ENCODE measurements at regions not wholly inside any gene's neighbourhood (a gene's known extent, or its start where the extent isn't known, plus 50 kb on each side); places are given as distances from the start of the nearest gene placed in this dataset.

GRCh38 chr15:50821476-50821875 lies 56.0 kb upstream of the SPPL2A start:
- in situ Hi-C loops (cut with HindIII; ENCODE audit: low pct_unique_long_range_greater_than_20kb, low sequenced_read_pairs): no loop called here
- DNase-seq (ENCODE audit: low read depth in 1 of 2, low spot score in 1 of 2): no peak
- TF ChIP-seq JUND (IDR thresholded peaks at IDR 0.05; ENCODE audit: low read depth): no peak

DNA sequence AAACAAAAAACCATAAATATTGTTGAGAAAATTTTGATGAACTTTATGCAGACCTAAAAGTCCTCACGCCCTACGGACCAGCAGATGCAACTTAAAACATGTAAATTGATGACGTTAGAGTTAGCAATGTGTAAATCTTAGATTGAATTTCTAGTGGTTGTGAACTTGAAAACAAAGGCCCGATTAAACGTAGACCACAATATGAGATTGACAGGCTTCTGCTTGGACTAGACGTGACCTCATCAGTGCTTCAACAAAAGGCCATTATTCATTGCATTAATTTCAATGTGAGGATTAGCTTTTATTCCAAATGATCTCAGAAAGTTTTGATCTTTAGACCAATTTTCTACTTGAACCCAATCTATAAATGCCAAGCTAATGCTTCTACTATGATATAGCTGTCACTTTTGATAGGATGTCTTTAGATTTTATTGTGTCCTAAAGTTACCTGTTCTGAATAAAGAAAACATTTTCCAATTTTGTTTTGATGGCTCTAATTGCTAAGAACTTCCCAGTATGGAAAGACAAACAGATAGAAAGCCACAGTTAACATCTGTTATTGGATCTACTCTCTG lies 55.4 kb upstream of the SPPL2A start:
- DNase-seq (ENCODE audit: low read depth in 1 of 2, low spot score in 1 of 2): no peak
- no peak for TF ChIP-seq JUND (IDR thresholded peaks at IDR 0.05; ENCODE audit: low read depth)
- in situ Hi-C loops (cut with HindIII; ENCODE audit: low pct_unique_long_range_greater_than_20kb, low sequenced_read_pairs): no loop called here

DNA sequence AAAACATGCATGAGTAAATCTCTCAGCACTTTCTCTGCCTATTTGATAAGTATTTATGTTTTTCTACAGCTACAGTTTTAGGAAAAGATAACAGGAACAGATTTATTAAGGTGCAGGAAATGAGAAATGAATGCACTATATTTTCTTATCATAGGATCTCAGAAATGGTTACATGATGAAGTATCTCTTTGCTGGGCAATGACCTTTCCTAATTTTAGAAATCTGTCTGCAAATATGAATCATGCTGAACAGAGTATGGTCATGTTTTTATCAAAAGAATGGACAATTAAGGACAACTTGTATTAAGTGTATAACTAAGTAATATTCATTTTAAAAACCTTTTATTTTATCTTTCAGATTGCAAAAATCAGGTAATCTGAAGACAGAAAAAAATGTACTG lies 53.8 kb upstream of the SPPL2A start:
- in situ Hi-C loops (cut with HindIII; ENCODE audit: low pct_unique_long_range_greater_than_20kb, low sequenced_read_pairs): no loop called here
- no peak for TF ChIP-seq JUND (IDR thresholded peaks at IDR 0.05; ENCODE audit: low read depth)
- DNase-seq (ENCODE audit: low read depth in 1 of 2, low spot score in 1 of 2): no peak

DNA sequence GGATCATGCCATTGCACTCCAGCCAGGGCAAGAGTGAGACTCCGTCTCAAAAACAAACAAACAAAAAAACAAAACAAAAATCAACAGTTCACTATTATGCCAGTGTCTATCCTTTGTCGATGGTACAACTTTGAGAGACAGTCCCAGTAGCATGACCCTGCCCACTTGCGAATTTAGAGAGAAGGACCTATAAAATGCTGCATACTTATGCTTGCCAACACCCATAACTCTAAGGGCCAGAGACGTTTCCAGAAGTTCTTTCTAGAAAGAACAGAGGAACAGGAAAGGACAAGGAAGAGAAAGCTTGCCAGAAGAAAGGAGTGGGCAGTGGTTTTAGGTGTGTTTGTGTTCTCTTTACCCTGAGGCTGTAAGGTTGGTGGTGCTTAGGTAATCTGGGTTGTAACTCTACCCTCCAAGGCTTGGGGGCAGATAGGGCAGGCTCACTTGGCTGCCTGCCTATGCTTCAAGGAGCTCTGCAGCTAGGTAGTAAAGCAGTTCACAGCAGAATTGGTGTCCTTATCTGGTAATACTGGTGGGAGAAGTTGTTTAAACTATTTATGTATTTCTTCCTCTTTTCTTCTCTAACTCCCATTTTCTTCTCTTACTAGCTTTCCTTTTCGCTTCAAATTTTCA lies 50.6 kb upstream of the SPPL2A start:
- in situ Hi-C loops (cut with HindIII; ENCODE audit: low pct_unique_long_range_greater_than_20kb, low sequenced_read_pairs): no loop called here
- peak in 1 of 2 experiments; percentile 59 for DNase-seq (ENCODE audit: low read depth in 1 of 2, low spot score in 1 of 2)
- TF ChIP-seq JUND (IDR thresholded peaks at IDR 0.05; ENCODE audit: low read depth): no peak

Data from T47D (cell line).